ENCODE measurements at regions not wholly inside any gene's neighbourhood (a gene's known extent, or its start where the extent isn't known, plus 50 kb on each side); places are given as distances from the start of the nearest gene placed in this dataset.

- no peaks in the 10 kb centered on the region for H4K20me1 ChIP-seq (ENCODE audit: control insufficient read depth, insufficient read depth, low read length, poor library complexity, severe bottlenecking)
- Mint-ChIP-seq H3K9me3 (ENCODE audit: insufficient read depth) (no peaks in the 10 kb centered on the region), H3K27ac (no peak overlapping the region), H3K4me1 (no peaks in the 10 kb centered on the region), H3K27me3 (peaks cover 21% of the 10 kb centered on the region), H3K4me3 (no peak overlapping the region)
- intact Hi-C loops (cut with micrococcal nuclease): no loop called here
- no peak overlapping the region for H3K4me3 ChIP-seq (ENCODE audit: control extremely low read depth in 1 of 5, extremely low read depth in 1 of 5, insufficient read depth in 1 of 5, low read depth in 2 of 5, low read length in 4 of 5)
- H3K4me1 ChIP-seq (ENCODE audit: control insufficient read depth in 2 of 2, insufficient read depth in 2 of 2, low read length in 2 of 2): no peaks in the 10 kb centered on the region
- no peak overlapping the region for H3K9ac ChIP-seq (ENCODE audit: low read length)
- TF ChIP-seq EZH2 (IDR thresholded peaks at IDR 0.05; ENCODE audit: borderline replicate concordance, insufficient read depth, low read depth, low read length, poor library complexity, severe bottlenecking) (no peak), CTCF (IDR thresholded peaks at IDR 0.05) (no peak)
- ChIA-PET POLR2A (no interaction called here), CTCF (no interaction called here)
- no peaks in the 10 kb centered on the region for H3K27me3 ChIP-seq (replicated peaks in 1 of 4; ENCODE audit: control extremely low read depth in 1 of 4, control insufficient read depth in 3 of 4, insufficient read depth in 4 of 4, low read length in 3 of 4)
- no CpG with 5 or more reads among the region's 3 CpGs for WGBS (ENCODE audit: insufficient coverage)
- H3K4me2 ChIP-seq (replicated peaks; ENCODE audit: low read depth, low read length, poor library complexity, severe bottlenecking): no peak overlapping the region
- no peak overlapping the region for H3K27ac ChIP-seq (ENCODE audit: low read length in 2 of 2)
- H2AFZ ChIP-seq (ENCODE audit: insufficient read depth, low read depth, low read length, poor library complexity, severe bottlenecking): no peak overlapping the region
- DNase-seq (no peak), ATAC-seq (ENCODE audit: low read depth) (no peak)
- H3K79me2 ChIP-seq (ENCODE audit: control insufficient read depth, insufficient read depth, low read length): no peaks in the 10 kb centered on the region
- H3K9me3 ChIP-seq (ENCODE audit: control extremely low read depth in 1 of 3, control insufficient read depth in 2 of 3, insufficient read depth in 1 of 3, low read length in 2 of 3): peaks cover 0 to 1% (median 0%) of the 10 kb centered on the region in 3 donors
- H3K36me3 ChIP-seq (replicated peaks in 1 of 2; ENCODE audit: control extremely low read depth in 1 of 2, control insufficient read depth in 1 of 2, extremely low read depth in 1 of 2, insufficient read depth in 2 of 2, low read length in 1 of 2): no peaks in the 10 kb centered on the region
Observed at GRCh38 chr10:4532467-4532866, 293.5 kb upstream of the AKR1E2 start.

- Histone ChIP-seq H2AFZ (ENCODE audit: insufficient read depth, low read depth, low read length, poor library complexity, severe bottlenecking) (no peak overlapping the region), H3K36me3 (replicated peaks in 1 of 2; ENCODE audit: control extremely low read depth in 1 of 2, control insufficient read depth in 1 of 2, extremely low read depth in 1 of 2, insufficient read depth in 2 of 2, low read length in 1 of 2) (no peaks in the 10 kb centered on the region), H3K4me2 (replicated peaks; ENCODE audit: low read depth, low read length, poor library complexity, severe bottlenecking) (no peak overlapping the region), H3K27ac (ENCODE audit: low read length in 2 of 2) (no peak overlapping the region), H3K27me3 (replicated peaks in 1 of 4; ENCODE audit: control extremely low read depth in 1 of 4, control insufficient read depth in 3 of 4, insufficient read depth in 4 of 4, low read length in 3 of 4) (no peaks in the 10 kb centered on the region), H3K9me3 (ENCODE audit: control extremely low read depth in 1 of 3, control insufficient read depth in 2 of 3, insufficient read depth in 1 of 3, low read length in 2 of 3) (no peaks in the 10 kb centered on the region), H3K9ac (ENCODE audit: low read length) (no peak overlapping the region), H3K79me2 (ENCODE audit: control insufficient read depth, insufficient read depth, low read length) (no peaks in the 10 kb centered on the region), H3K4me3 (ENCODE audit: control extremely low read depth in 1 of 5, extremely low read depth in 1 of 5, insufficient read depth in 1 of 5, low read depth in 2 of 5, low read length in 4 of 5) (no peak overlapping the region), H4K20me1 (ENCODE audit: control insufficient read depth, insufficient read depth, low read length, poor library complexity, severe bottlenecking) (no peaks in the 10 kb centered on the region), H3K4me1 (ENCODE audit: control insufficient read depth in 2 of 2, insufficient read depth in 2 of 2, low read length in 2 of 2) (no peaks in the 10 kb centered on the region)
- intact Hi-C loops (cut with micrococcal nuclease): no loop called here
- no peak for ATAC-seq (ENCODE audit: low read depth)
- Mint-ChIP-seq H3K9me3 (ENCODE audit: insufficient read depth) (no peaks in the 10 kb centered on the region), H3K4me3 (no peak overlapping the region), H3K4me1 (no peaks in the 10 kb centered on the region), H3K27me3 (peaks cover 26% of the 10 kb centered on the region), H3K27ac (no peak overlapping the region)
- WGBS (ENCODE audit: insufficient coverage): no CpG with 5 or more reads among the region's 1 CpG
- CTCF ChIA-PET: no interaction called here
- no peak for TF ChIP-seq CTCF (IDR thresholded peaks at IDR 0.05)
- POLR2A ChIA-PET: no interaction called here
- DNase-seq: no peak
Observed at GRCh38 chr10:4532011-4532410, 294.0 kb upstream of the AKR1E2 start.

Measured in B cell (primary cell).